ENCODE measurements at regions not wholly inside any gene's neighbourhood (a gene's known extent, or its start where the extent isn't known, plus 50 kb on each side); places are given as distances from the start of the nearest gene placed in this dataset.

- ATAC-seq (ENCODE audit: poor library complexity), result no peak
- intact Hi-C loops (cut with DNase I), result no loop called here
- DNase-seq, result no peak
Measured at GRCh38 chr7:156222151-156222550, 409.9 kb upstream of the SHH start.

GRCh38 chr7:156220701-156221100 is 408.4 kb upstream of the SHH start:
- no peak for DNase-seq
- intact Hi-C loops (cut with DNase I), result no loop called here
- no peak for ATAC-seq (ENCODE audit: poor library complexity)

GRCh38 chr7:156220078-156220605 is 407.9 kb upstream of the SHH start:
- no peak for ATAC-seq (ENCODE audit: poor library complexity)
- intact Hi-C loops (cut with DNase I), result no loop called here
- no peak for DNase-seq

GRCh38 chr7:156219307-156220077 is 407.2 kb upstream of the SHH start:
- DNase-seq (no peak), ATAC-seq (ENCODE audit: poor library complexity) (no peak)
- intact Hi-C loops (cut with DNase I), result no loop called here

GRCh38 chr7:156218544-156219306 is 406.5 kb upstream of the SHH start:
- DNase-seq (no peak), ATAC-seq (ENCODE audit: poor library complexity) (no peak)
- intact Hi-C loops (cut with DNase I), result no loop called here

GRCh38 chr7:156217803-156218202 is 405.5 kb upstream of the SHH start:
- intact Hi-C loops (cut with DNase I), result no loop called here
- ATAC-seq (ENCODE audit: poor library complexity) (no peak), DNase-seq (no peak)

GRCh38 chr7:156209087-156209486 is 396.8 kb upstream of the SHH start:
- DNase-seq (no peak), ATAC-seq (ENCODE audit: poor library complexity) (no peak)
- intact Hi-C loops (cut with DNase I), result no loop called here

- ATAC-seq (ENCODE audit: poor library complexity) (no peak), DNase-seq (no peak)
- intact Hi-C loops (cut with DNase I), result no loop called here
Measured at GRCh38 chr7:156207306-156207705, 395.0 kb upstream of the SHH start.

GRCh38 chr7:156206174-156206573 is 393.9 kb upstream of the SHH start:
- intact Hi-C loops (cut with DNase I), result no loop called here
- no peak for ATAC-seq (ENCODE audit: poor library complexity)

GRCh38 chr7:156204820-156205219 is 392.6 kb upstream of the SHH start:
- intact Hi-C loops (cut with DNase I), result no loop called here
- ATAC-seq (ENCODE audit: poor library complexity) (no peak), DNase-seq (no peak)

More at GRCh38 chr7:156206174-156206573, 393.9 kb upstream of the SHH start:
- no peak for DNase-seq

- DNase-seq, result no peak
- ATAC-seq (ENCODE audit: poor library complexity), result no peak
- intact Hi-C loops (cut with DNase I), result no loop called here
Measured at GRCh38 chr7:156203923-156204322, 391.7 kb upstream of the SHH start.

GRCh38 chr7:156198277-156198676 is 386.0 kb upstream of the SHH start:
- no peak for ATAC-seq (ENCODE audit: poor library complexity)
- no peak for DNase-seq
- intact Hi-C loops (cut with DNase I), result no loop called here

- ATAC-seq (ENCODE audit: poor library complexity) (no peak), DNase-seq (no peak)
- intact Hi-C loops (cut with DNase I), result no loop called here
Measured at GRCh38 chr7:156196649-156197048, 384.4 kb upstream of the SHH start.

GRCh38 chr7:156195276-156195675 is 383.0 kb upstream of the SHH start:
- intact Hi-C loops (cut with DNase I), result no loop called here

GRCh38 chr7:156194813-156195212 is 382.6 kb upstream of the SHH start:
- no peak for DNase-seq
- no peak for ATAC-seq (ENCODE audit: poor library complexity)
- intact Hi-C loops (cut with DNase I), result no loop called here

More at GRCh38 chr7:156195276-156195675, 383.0 kb upstream of the SHH start:
- no peak for DNase-seq
- no peak for ATAC-seq (ENCODE audit: poor library complexity)

GRCh38 chr7:156192921-156193320 is 380.7 kb upstream of the SHH start:
- intact Hi-C loops (cut with DNase I), result no loop called here
- DNase-seq (no peak), ATAC-seq (ENCODE audit: poor library complexity) (no peak)

GRCh38 chr7:156191090-156191489 is 378.8 kb upstream of the SHH start:
- ATAC-seq (ENCODE audit: poor library complexity) (no peak), DNase-seq (no peak)
- intact Hi-C loops (cut with DNase I), result no loop called here

GRCh38 chr7:156185076-156185475 is 372.8 kb upstream of the SHH start:
- intact Hi-C loops (cut with DNase I), result no loop called here
- ATAC-seq (ENCODE audit: poor library complexity), result no peak

GRCh38 chr7:156184164-156184563 is 371.9 kb upstream of the SHH start:
- DNase-seq (no peak), ATAC-seq (ENCODE audit: poor library complexity) (no peak)
- intact Hi-C loops (cut with DNase I), result no loop called here

More at GRCh38 chr7:156185076-156185475, 372.8 kb upstream of the SHH start:
- no peak for DNase-seq
